GM21528 (cell line): ENCODE measurements at regions not wholly inside any gene's neighbourhood (a gene's known extent, or its start where the extent isn't known, plus 50 kb on each side); places are given as distances from the start of the nearest gene placed in this dataset.
"Not testable (repeated sequence)": the region's sequence is repeated elsewhere in the genome, so short reads cannot be mapped to it uniquely, and the experiment has no call there.

ENCODE experiments used
- ATAC-seq: cut with Tn5 transposase; IDR thresholded peaks from one replicate; pipeline ENCODE4 v1.9.1; 2021; ENCODE audit warnings: mild to moderate bottlenecking, moderate library complexity; ENCODE audit not compliant: unreplicated experiment, low FRiP score

DNA sequence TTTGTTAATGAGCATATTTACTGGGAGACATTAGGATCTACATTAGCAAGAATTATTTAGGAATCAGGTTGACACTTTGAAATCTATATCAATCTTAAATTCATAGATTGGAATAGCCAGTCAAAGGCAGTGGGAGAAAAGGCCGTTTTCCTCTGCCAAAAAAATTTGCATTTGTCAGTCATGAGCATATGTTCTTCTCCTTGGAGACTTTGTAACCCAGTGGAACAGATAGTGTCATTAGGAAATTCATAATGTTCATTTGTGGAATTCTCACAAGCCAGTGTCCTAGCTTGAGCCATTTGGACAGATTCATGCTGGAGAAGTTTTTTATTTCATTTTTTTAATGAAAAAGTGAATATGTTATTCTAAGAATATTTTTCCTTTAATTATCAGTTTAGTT is 260.1 kb downstream of the OXSM start:
- ATAC-seq = no peak

DNA sequence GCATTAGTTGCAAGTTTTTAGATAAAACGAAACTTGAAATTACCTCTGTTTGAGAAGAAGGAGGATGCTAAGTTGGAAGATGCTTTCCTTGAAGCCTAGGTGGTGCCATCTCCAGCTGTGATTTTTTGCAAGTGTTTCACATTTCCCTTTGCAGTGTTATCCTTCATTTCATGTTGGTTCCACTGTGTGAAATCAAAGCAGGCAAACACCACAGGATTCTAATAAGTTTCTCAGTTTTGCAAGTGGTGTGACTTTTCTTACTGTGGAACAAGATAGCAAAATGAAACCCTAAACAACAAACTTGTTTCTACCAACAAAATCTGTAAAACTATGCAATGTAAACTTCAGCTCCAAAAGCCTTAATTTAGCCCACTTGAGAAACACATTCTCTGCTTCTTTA is 260.9 kb downstream of the OXSM start:
- ATAC-seq = no peak

DNA sequence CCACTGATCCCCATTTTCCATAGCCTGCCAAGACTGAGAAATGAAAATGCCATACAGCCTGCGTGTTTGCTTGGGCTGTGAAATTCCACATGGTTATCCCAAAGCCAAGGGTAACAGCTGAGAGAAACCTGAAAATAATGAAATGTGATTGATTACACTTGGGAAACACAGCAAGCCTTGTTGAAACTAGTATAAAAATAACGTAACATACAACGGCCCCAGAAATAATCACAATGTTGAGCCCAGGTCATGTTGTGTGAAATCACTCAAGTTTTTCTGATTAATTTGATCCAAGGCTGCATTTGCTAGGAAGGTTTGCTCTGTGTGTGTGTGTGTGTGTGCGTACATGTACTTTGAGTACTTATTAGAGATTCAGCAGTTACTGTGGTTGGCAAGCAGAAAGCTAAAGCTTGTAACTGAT is 269.0 kb downstream of the OXSM start:
- ATAC-seq = no peak

DNA sequence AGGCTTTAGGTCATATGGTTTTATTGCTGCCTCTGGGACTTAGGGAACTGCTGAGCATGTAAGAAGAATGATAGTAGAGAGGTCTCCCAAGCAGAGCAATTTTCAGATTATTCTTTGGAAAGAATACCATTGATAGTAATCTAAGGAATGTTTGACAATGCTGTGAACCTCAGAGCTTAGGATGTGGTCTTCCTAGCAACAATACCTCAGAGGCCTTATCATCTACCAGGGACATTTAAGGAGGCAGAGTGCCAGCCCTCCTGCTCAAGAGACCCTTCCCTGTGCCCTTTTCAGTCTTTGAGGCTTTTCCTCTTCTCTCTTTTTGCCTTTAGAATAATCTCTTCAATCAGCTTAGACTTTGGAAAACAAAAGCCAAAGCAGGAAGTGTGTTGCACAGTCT is 272.1 kb downstream of the OXSM start:
- ATAC-seq = no peak

DNA sequence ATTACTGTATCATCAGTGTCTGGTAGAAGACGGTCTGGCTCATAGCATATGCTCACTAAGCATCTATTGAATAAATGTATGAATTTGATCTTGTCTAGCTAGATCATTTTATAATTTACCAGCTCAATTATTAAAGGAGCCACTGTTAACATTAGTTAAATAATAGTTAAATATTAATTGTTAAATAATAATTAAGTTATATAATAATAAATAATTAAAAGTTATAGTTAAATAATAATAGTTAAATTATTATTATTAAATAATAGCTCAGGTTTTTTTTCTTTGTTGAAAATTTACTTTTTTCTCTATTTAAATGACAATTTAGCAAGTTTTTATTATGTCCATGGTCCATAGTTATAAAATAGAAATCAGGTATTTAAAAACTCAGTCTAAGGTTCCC is 274.4 kb downstream of the OXSM start:
- no peak for ATAC-seq

DNA sequence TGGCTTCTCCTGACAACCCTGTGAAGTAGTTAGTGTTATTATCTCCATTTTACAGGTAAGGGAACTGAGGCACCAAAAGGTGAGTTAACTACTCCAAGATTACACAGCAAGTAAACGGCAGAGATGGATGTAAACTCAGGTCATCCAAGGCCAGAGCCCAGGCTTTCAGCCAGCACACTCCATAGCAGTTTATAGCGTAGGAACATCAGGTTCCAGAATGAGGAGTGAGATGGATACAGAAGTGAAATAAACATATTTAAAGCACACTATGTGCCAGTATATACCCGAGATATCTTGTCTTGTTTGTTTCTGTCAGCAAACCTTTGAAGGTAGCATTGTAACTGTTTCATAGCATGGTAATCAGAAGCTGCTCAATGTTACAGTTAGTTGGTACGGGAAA is 279.0 kb downstream of the OXSM start:
- ATAC-seq = no peak

DNA sequence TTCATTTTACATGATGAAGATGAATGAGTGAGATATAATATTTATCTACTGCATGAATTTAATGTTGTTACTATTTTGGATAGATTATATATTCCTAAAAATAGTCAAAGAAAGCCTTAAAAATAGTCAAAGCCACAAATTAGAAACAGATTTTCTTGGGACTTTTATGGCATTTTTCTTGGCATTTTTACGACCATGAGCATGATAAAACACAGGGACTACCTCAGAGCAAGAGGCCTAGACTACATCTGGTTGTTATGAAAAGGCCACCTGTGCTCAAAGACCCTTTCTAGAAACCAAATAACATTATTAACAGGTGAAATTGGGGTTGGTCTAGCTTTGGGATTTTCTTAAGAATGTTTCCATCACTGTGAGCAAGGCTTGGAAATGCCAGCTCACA is 281.0 kb downstream of the OXSM start:
- no peak for ATAC-seq

DNA sequence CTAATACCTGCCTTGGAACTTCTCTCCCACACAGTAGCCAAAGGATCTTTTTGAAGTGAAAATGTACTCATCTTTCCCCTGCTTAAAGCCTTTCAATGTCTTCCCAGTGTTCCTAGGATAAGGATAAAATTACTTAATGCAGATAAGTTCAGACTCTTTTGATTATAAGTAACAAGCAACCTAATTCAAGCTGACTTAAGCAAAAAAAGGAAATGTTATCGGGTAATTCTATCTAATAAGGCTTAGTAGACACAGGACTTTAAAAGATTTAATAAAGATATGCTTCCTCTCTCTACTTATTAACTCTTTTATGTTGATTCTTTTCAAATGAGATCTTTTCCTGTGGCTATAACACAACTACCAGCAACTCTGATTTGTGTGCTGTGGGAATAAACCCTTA is 284.2 kb downstream of the OXSM start:
- no peak for ATAC-seq

DNA sequence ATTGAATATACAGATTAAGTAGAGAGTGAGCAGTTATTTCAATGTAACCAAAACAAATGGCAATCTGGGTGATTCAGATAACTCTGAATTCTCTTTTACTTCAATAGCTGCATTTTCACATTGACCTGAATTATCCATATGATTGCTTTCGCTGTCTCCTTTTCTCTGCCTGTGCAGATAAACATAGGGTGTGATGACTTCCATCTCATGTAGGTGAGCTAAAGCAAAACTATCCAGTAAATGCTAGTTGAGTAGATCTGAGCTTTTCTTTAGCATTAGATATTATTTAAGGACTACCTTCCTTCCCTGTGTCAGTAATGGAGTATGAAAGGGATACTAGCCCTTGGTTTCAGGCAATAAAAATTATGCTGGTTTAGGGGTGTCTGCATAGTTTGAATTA is 288.6 kb downstream of the OXSM start:
- no peak for ATAC-seq

DNA sequence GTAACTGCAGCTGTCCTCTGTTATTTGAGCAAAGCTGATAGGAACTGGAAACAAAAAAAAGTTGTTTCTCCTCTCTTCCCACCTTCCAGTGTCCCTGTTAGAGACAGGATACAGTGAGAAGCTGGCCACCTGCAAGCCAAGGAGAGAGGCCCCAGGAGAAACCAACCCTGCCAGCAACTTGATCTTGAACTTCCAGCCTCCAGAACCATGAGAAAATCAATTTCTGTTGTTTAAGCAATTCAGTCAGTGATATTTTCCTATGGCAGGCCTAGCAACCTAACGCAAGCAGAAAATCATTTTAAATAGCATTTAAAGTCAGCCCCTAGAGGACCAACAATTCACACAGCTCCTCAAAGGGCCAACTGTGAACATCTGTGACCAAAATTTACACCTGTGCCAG is 291.3 kb downstream of the OXSM start:
- no peak for ATAC-seq

DNA sequence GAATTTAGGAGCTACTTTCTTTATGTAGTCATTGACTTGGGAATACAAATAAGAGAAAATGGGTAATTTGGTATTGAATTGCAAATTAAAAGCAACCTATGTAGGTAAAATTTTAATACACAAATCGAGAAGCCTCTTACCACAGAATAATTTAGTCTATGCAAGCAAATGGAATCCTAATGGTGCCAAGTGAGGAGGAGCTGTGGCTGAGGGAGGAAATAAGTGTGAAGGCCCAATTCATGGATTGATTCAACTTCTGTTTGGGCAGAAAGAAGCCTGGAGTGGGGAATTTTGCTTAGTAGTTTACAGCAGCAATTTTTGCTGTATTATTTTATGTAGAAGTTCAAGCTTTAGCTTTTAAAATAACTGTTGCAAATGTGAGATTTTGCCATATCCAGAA is 291.9 kb downstream of the OXSM start:
- ATAC-seq = no peak

DNA sequence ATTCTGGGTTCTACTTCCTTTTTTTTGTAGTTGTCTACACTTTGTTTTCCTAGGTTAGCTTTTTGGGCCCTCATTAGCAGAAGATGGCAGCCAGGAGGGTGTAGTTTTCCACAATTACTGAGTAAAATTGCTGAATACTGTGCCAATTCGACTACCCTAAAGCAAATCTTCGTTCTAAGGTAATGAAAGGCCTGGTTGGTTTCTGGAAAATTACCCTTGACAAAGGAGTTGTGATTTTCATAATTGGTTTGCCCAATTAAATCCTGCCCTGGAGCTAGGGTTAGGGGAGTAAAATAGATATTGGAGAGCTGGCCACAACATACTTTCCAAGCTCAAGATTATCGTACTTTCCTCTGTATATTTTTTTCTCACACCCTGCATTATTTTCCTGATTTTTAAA is 293.0 kb downstream of the OXSM start:
- ATAC-seq = no peak

DNA sequence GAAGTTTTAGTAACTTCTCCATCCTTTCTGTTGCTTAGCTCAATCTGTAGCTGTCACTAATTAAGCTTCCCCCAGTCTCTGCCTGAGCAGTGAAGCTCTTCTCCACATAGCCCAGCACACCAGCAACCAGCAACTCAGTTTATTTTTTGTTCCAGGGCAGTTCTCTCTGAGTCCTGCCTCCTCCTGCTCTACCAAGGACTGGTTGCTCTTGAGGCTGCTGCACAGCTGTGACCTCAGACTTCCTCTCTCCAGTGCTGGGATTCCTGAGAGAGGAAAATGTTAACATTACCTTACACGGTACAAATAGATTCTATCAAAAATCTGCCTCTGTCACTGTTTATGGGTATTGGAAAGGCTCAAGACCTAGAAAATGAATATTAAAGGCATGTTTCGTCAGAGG is 294.7 kb downstream of the OXSM start:
- no peak for ATAC-seq

DNA sequence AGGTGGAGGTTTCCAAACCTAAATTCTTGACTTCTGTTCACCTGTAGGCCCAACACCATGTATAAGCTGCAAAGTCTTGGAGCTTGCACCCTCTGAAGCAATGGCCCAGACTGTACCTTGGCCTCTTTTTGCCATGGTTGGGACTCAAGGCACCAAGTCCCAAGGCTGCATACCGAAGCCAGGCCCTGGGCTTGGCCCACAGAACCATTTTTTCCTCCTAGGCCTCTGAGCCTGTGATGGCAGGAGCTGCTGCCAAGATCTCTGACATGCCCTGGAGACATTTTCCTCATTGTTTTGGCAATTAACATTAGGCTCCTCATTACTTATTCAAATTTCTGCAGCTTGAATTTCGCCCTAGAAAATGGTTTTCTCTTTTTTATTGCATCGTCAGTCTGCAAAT is 297.9 kb downstream of the OXSM start:
- no peak for ATAC-seq

DNA sequence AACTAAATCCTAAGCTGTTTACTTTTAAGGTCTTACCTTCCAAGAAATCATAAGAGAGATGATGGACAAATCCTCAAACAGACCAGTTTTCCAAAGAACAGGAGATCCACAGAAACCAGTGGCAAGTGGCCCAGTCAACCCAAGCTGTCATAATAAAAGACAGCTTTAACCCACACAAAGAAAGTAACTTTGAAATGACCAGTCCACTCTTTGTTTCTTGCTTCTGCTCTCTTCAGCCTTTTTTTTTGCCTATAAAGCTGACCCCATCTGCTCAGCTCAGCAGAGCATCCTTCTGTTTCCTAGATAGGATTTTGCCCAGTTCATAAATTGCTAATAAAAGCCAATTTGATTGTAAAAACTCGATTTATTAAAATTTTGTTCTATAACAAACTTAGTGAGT is 299.4 kb downstream of the OXSM start:
- no peak for ATAC-seq

DNA sequence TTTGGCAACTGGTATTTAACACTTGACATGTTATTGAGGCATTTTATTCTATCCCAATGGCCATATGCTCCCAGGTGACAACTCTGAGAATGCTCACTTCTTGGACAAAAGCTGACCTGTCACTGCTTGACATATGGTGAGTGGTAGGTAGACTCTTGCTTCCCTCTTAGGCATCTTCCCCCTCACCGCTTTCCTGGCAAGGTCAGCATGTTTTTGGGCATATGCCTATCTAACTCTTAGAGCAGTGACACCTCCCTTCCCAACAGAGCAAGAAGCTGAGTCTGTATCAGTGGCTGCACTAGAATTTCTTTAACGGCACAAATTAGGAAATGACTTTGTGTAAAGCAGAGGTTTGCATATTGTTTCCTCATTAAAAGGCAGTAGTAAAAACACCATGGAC is 300.7 kb downstream of the OXSM start:
- no peak for ATAC-seq

DNA sequence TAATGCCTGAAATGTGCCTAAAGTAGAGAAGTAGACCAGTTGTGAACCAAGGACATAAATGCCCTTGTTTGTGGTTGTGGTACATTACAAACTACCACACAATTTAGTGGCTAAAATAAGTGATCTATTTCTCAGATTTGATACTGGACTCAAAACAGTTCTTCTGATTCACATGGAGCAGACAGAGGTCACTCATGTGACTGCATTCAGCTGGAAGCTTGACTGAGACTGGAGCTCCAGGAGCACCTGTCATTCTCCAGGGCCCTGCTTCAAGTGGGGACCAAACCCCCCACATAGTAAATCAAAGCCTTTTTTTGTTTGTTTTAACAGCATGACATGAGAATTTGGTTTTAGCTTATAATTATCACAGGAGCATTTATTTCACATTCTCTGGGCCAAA is 301.2 kb downstream of the OXSM start:
- no peak for ATAC-seq

DNA sequence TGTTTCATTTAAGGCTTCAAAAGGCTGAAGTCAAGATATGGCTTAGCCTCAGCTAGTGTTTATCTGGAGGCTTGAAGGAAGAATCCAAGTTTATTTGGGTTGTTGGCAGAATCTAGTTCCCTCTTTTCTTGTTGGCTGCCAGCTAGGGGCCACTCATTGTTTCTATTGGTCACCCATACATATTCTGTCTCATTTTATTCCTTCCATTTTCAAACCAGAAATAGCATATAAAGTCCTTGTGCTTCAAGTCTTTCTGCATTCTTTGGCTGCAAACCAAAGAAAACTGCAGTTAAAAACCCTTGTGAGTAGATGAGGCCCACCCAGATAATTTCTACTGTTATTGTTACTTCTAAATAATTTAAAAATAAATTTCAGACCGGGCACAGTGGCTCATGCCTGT is 301.7 kb downstream of the OXSM start:
- ATAC-seq = no peak

DNA sequence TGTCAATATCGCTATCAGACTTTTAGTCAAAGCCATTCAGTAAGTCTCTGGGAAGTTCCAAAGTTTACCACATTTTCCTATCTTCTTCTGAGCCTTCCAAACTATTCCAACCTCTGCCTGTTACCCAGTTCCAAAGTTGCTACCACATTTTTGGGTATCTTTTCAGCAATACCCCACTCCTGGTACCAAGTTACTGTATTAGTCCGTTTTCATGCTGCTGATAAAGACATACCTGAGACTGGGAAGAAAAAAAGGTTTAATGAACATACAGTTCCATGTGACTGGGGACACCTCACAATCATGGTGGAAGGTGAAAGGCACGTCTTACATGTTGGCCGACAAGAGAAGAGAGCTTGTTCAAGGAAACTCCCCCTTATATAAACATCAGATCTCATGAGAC is 307.2 kb downstream of the OXSM start:
- not testable (repeated sequence) for ATAC-seq

DNA sequence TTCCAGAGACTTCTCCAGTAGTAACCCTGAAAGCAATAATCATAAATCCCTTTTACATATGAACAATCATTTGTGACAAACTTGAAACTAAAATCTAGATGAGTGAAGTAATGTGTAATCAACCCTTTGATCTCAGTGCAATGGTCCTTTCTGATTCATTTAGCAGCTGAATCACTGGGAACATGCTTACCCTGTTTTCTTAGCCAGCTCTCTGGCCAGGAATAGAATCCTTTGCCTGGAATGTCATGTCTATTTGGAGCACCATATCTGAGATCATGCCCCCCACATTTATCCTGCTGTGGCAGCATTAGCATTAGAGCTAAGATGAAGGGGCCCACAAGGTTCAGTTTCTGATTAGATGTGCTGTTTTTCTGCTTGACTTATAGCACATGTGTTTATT is 309.8 kb downstream of the OXSM start:
- no peak for ATAC-seq

DNA sequence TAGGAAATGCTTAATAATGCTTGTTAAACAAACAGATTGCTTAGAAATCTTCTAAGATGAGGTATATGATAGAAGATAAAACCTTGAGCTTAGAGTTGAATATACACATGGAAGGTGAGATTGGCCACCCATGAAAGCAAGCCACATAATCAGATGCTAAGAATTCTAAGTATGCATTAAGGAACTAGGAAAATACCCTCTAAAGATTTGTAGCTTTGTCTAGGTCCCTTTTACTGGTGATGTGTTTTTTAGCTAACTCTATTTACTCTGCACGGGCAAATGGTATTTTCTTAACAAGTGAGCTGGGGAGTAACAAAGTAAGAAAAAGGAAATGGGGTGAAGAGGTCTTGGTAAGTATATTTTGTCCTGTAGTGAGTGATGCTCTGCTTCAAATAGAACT is 310.3 kb downstream of the OXSM start:
- no peak for ATAC-seq

DNA sequence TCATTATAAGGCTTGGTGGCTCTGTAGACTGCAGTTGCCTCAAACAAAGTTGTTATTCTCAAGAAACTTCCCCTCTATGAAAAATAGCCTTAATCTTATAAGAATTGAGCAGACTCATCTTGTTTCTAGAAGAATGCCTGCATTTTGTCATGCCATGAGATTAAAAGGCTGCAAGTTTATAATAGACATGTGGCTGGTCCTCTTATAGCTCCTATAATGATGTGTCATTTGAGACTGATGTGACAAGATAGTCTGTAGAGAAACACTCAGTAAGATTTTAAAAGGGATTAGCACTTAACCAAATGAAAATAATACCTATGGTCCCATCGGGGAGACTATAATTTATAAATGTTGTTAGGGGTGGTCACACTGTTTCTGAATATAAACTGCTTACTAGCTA is 312.5 kb downstream of the OXSM start:
- no peak for ATAC-seq

DNA sequence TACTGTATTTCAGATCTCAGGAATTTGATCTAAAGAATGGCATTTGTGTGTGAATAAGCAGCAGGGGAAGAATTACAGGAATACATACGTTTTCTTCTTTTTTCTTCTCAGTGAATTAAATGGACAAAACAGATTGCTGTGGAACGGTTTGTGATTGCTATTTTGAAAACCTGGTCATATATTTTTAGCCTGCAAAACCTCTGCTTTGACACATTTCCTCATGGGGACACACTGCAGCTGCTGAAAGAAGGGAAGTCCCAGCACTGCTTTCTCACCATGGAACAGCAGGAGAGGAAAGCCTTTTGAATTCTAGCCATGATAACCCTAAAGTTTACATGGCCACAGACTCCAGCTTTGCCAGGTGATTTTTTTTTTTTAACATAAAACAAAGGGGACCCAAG is 315.0 kb downstream of the OXSM start:
- no peak for ATAC-seq

DNA sequence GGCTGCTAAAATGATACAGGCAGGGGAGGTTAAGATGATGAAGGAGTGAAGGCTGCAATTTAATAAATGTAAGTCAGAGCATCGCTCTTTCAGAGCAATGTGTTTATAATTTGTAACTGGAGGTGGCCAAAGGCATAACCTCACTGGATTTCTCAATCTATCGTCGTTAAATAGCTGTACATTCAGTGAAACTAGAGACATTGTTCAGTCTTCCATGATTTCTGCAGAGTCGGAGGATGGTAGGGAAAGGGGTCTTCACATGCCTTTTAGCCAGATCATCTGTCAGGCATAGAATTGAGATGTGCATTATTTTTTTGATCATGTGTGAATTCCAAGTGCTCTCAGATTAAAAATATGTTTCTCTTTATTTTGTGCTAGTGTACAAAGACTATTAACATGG is 315.4 kb downstream of the OXSM start:
- no peak for ATAC-seq
